HG02885 (cell line): ENCODE measurements at regions not wholly inside any gene's neighbourhood (a gene's known extent, or its start where the extent isn't known, plus 50 kb on each side); places are given as distances from the start of the nearest gene placed in this dataset.
"Not testable (repeated sequence)": the region's sequence is repeated elsewhere in the genome, so short reads cannot be mapped to it uniquely, and the experiment has no call there.

Source experiments
- ATAC-seq: cut with Tn5 transposase; IDR thresholded peaks from one replicate; pipeline ENCODE4 v1.9.1; 2021; ENCODE audit warnings: mild to moderate bottlenecking; ENCODE audit not compliant: unreplicated experiment, poor library complexity

DNA sequence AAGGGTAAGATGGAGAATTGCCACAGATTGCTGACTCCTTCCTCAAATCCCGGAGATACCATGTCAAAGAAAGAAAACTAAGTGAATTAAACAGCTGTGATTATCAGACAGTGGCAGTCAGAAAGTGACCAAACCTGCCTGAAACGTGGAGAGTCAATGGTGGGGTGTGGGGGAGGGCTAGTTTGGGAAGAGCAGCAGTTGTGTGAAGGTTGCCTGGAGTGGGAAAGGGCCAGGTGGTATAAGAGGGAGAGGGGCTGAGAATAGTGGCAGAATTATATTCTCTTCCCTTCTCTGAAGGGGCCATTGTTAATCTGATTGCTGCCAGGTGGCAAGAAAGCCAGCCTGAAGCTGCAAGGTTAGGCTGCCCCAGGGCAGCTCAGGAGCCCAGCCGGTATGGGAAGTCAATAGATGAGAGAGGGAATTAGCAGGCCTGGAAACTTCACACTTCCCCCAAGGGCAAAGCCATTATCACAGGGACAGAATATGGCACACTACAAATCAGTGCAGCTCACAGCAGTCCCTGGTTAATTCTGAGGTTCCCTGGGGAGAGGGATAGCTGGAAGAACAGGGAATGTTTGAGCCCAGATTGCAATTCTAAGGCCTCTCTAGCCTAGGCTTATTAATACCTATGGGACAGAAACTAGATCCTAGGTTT, 83.9 kb upstream of the ITGB1 start:
- ATAC-seq: no peak

GRCh38 chr10:33040436-33040835, 82.4 kb upstream of the ITGB1 start:
- ATAC-seq: no peak

GRCh38 chr10:33039181-33039580, 81.2 kb upstream of the ITGB1 start:
- ATAC-seq: no peak

DNA sequence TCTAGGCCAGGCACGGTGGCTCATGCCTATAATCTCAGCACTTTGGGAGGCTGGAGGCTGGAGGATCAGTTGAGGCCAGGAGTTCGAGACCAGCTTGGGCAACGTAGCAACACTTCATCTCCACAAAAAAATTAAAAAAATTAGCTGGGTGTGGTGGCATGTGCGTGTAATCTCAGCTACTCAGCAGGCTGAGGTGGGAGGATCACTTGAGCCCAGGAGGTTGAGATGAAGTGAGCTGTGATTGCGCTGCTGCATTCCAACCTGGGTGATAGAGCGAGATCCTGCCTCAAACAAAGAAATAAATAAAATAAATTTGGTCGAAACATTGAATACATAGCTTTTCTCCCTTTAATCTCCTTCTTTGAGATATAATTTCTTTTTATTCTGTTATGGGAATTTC, 80.6 kb upstream of the ITGB1 start:
- ATAC-seq: no peak

DNA sequence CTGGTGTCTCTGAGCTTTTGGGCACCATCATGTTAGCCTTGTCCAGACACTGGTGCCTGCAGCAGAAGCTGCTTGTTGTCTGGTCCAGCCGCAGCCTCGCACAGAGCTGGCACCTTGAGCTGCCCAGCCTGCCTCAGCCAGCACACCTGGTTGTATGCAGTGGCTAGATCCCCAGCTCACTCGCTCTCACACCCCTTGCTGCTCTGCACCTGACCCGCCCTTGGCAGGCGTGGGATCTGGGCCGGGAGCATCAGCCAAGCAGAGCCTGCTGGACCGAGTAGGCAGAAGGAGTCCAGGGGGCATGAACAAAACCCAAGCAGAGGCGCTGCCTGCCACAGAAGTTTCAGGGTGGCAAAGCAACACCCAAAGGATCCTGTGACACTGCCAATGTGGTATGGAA, 79.7 kb upstream of the ITGB1 start:
- no peak for ATAC-seq

DNA sequence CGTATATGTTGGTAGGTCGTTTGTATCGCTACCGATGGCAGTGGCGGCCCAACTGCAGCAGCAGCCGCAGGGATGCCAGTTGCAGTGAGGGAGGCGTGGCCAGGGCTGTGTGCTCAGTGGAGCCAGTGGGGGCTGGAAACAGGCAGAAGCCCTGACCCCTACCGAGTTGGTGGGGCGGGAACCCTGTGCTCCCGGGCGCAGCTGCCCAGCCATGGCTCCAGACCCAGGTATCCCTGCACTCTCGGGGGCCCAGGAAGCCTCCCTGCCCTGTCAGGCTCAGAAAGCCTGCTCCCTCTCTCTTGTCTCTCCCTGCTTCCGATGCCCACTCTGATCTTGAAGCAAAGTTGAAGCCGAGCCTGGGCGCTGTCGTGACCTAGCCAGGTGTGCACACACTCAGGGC, 78.6 kb upstream of the ITGB1 start:
- ATAC-seq: no peak

DNA sequence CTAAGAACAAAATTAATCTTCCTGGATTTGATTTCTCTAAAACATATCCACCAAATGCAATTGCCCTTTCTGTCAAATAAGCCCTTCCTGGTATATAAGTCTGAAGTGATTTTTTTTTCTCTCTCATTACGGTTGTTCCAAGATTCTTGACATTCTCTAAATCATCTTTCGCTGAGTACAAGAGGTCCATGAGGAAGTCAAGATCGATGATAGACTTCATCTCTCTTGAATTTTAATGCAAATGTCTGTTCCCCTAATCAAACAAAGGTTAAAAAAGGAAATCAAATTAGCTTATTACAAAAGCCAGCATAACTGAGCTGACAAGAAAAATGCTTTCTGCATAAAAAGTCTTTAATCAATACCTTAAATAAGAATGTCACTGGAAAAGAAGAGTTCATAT, 77.4 kb upstream of the ITGB1 start:
- no peak for ATAC-seq

GRCh38 chr10:33034931-33035330, 76.9 kb upstream of the ITGB1 start:
- ATAC-seq: no peak

- peak; percentile 62 for ATAC-seq
Observed at GRCh38 chr10:33032654-33033151, 74.7 kb upstream of the ITGB1 start.

DNA sequence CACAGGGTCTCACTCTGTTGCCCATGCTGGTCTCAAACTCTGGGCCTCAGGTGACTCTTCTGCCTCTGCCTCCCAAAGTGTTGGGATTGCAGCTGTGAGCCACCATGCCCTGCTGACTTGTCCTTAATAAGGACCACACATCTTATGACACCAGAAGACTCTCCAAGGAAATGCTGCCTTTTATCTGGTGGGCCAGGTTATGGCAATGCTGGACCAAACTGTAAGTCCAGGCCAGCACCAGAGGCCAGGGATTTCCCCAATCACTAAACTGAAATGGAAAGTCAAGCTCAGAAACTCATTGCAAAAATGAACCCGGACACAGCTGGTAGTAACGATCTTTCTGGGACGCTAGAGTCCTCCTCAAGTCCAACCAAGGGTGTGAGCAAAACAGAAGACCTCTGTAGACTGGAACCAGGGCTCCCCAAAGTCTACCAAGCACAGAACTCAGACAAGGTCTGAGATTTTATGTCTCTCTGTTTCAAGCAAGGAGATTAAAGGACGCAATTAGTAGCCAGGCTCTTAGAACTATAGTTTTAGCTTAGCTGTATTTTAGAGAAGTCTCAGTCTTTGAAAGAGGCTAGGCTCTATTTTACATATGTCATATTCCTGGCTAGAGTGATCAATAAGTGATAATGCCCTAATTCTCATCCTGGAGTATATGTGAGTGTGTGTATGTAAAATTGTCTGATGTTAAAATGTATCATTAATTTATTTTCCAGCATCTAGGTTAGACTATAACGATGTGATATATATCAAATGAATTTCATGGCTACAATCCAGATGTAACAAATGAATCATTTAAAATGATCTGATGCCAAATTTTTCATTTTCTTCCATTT, 74.0 kb upstream of the ITGB1 start:
- peak; percentile 63 for ATAC-seq

DNA sequence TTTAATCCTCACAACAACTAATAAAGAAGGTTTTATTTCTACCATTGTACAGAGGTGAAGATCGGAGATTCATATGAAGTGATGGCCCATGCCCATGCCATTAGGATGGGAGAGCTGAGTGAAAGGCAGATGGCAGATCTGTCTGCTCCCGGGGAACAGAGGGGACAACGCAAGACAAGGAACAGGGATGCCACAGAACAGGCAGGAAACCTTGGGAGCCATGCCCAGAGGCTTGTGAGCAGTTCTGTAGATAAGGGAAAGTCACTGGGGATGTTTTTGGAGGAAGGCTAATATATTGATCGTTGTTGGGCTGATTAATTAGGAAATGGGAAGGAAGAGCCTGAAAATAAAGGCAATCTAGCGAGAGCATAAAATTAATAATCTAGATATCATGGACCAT, 73.1 kb upstream of the ITGB1 start:
- ATAC-seq: no peak

- not testable (repeated sequence) for ATAC-seq
Observed at GRCh38 chr10:33028515-33028914, 70.5 kb upstream of the ITGB1 start.

DNA sequence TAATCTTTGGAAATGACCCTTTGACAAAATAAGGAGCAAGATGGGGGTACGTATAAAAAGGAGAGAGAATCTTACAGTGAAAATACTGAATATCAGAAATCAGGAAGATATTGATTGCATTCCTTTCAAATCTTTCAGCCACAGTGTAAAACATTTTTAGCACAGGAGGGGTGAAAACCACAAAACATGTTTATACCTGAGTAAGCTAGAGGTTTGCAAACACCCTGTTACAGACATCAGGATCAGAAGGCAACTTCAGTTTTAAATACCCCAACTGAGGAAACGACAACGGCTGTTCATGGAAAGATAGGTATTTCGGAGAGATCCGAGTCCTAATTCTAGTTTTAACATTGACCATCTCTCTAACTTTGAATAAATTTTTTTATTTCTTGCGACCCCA, 69.1 kb upstream of the ITGB1 start:
- no peak for ATAC-seq

DNA sequence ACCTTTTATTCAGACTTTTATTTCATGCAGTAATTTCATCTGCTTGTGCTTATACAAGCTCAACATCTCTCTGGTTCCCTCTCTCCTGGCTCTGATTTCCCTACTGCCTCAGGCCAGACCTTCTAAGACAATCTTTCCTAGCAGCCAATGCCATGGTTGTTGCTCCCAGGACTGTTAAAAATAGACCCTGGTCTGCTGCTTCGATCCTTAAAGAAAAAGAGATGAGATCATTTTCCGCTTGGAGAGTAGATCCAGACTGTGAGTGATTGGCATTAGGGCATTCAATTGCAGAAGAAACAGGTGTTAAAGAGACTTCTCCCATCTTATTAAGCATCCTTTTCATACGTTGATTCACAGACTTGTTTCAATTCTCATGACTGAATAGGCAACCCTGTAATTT, 68.4 kb upstream of the ITGB1 start:
- ATAC-seq: no peak

- no peak for ATAC-seq
Observed at GRCh38 chr10:33025910-33026309, 67.9 kb upstream of the ITGB1 start.

DNA sequence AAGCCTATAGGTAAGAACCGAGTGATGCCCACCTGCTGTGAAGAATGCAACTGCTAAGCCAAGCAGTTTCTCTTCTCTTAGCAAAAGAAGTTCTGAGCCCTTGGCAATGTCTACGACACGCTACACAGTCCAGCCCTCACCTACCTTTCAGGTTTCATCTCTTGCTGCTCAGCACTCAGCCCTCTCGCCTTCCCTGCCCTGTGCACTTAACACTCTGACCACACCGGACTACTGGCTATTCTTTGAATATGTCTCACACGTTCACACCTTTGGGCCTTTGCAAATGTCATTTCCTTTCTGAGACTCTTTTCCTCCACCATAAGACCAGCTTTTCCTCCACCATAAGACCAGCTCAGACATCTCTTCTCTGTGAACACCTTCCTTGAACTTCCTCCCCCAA, 67.0 kb upstream of the ITGB1 start:
- ATAC-seq: no peak

DNA sequence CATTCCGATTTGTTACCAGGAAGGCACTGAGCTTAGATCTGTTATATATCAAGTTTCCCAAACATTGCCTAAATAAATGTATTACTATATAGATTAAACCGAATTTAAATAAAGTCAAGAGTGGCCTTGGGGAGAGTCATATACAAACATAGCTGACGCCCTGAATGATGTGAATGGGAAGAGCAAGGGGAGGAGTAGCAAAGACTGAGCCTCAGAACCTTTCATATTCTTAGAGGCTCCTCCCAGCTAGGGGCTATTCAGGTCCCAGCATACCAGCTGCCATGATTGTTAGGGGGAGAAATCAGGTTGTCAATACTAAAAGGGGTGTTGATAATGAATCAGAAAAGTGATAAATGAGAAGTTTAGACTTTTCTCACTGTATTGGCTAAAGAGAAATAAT, 64.7 kb upstream of the ITGB1 start:
- ATAC-seq: no peak

- no peak for ATAC-seq
Observed at GRCh38 chr10:33022090-33022489, 64.1 kb upstream of the ITGB1 start.

- no peak for ATAC-seq
Observed at GRCh38 chr10:33016988-33017387, 59.0 kb upstream of the ITGB1 start.

GRCh38 chr10:33015761-33016547, 57.9 kb upstream of the ITGB1 start:
- no peak for ATAC-seq

GRCh38 chr10:33013331-33013730, 55.3 kb upstream of the ITGB1 start:
- ATAC-seq: not testable (repeated sequence)
